ENCODE measurements at regions not wholly inside any gene's neighbourhood (a gene's known extent, or its start where the extent isn't known, plus 50 kb on each side); places are given as distances from the start of the nearest gene placed in this dataset.

- peaks cover 89% of the 10 kb centered on the region for H4K20me1 ChIP-seq (ENCODE audit: insufficient read depth, low read length)
- no peak overlapping the region for H2AFZ ChIP-seq (ENCODE audit: low read depth, low read length)
- TF ChIP-seq EZH2 (IDR thresholded peaks at IDR 0.05; ENCODE audit: insufficient read depth, low read length) (no peak), CTCF (IDR thresholded peaks at IDR 0.05; ENCODE audit: insufficient read depth, low read depth, low read length) (no peak)
- peaks cover 79% of the 10 kb centered on the region for H3K79me2 ChIP-seq (ENCODE audit: insufficient read depth, low read length)
- H3K4me1 ChIP-seq (ENCODE audit: insufficient read depth, low read length), result peaks cover 25% of the 10 kb centered on the region
- Mint-ChIP-seq H3K4me1 (ENCODE audit: low read depth, unreplicated experiment) (peaks cover 42% of the 10 kb centered on the region), H3K36me3 (ENCODE audit: low read depth, unreplicated experiment) (peaks cover 2% of the 10 kb centered on the region), H3K27ac (ENCODE audit: unreplicated experiment) (no peak overlapping the region), H3K9me3 (ENCODE audit: unreplicated experiment) (peaks cover 5% of the 10 kb centered on the region), H3K27me3 (ENCODE audit: low read depth, unreplicated experiment) (no peaks in the 10 kb centered on the region), H3K4me3 (ENCODE audit: unreplicated experiment) (no peak overlapping the region)
- peak overlapping the region; percentile 41 for H3K4me2 ChIP-seq (ENCODE audit: low read length)
- FAIRE-seq (no peak), DNase-seq (ENCODE audit: low read depth) (no peak)
- H3K36me3 ChIP-seq (ENCODE audit: insufficient read depth, low read length), result no peaks in the 10 kb centered on the region
- H3K4me3 ChIP-seq (ENCODE audit: insufficient read depth, low read depth, low read length), result no peak overlapping the region
- H3K9me3 ChIP-seq (ENCODE audit: insufficient read depth, low read depth, low read length), result no peaks in the 10 kb centered on the region
- no peak overlapping the region for H3K9ac ChIP-seq (ENCODE audit: low read length)
- H3K27me3 ChIP-seq (ENCODE audit: insufficient read depth, low read length), result no peaks in the 10 kb centered on the region
- no peak overlapping the region for H3K27ac ChIP-seq (ENCODE audit: low read depth, low read length)
Observed at GRCh38 chr2:120887741-120888231, 152.1 kb downstream of the GLI2 start.

GRCh38 chr2:120888851-120889250 lies 153.2 kb downstream of the GLI2 start:
- H3K9me3 ChIP-seq (ENCODE audit: insufficient read depth, low read depth, low read length), result no peaks in the 10 kb centered on the region
- H3K27me3 Mint-ChIP-seq (ENCODE audit: low read depth, unreplicated experiment), result no peaks in the 10 kb centered on the region
- H4K20me1 ChIP-seq (ENCODE audit: insufficient read depth, low read length), result peaks cover 83% of the 10 kb centered on the region
- TF ChIP-seq CTCF (IDR thresholded peaks at IDR 0.05; ENCODE audit: insufficient read depth, low read depth, low read length), result no peak
- no peak for TF ChIP-seq EZH2 (IDR thresholded peaks at IDR 0.05; ENCODE audit: insufficient read depth, low read length)
- H3K27ac Mint-ChIP-seq (ENCODE audit: unreplicated experiment), result no peak overlapping the region
- no peak overlapping the region for H3K27ac ChIP-seq (ENCODE audit: low read depth, low read length)
- FAIRE-seq, result no peak
- H3K4me3 Mint-ChIP-seq (ENCODE audit: unreplicated experiment), result no peak overlapping the region
- H3K27me3 ChIP-seq (ENCODE audit: insufficient read depth, low read length), result no peaks in the 10 kb centered on the region
- H3K4me1 Mint-ChIP-seq (ENCODE audit: low read depth, unreplicated experiment), result peaks cover 51% of the 10 kb centered on the region
- no peak overlapping the region for H2AFZ ChIP-seq (ENCODE audit: low read depth, low read length)
- H3K4me1 ChIP-seq (ENCODE audit: insufficient read depth, low read length), result peaks cover 32% of the 10 kb centered on the region
- peaks cover 68% of the 10 kb centered on the region for H3K79me2 ChIP-seq (ENCODE audit: insufficient read depth, low read length)
- H3K36me3 Mint-ChIP-seq (ENCODE audit: low read depth, unreplicated experiment), result peaks cover 4% of the 10 kb centered on the region
- no peaks in the 10 kb centered on the region for H3K36me3 ChIP-seq (ENCODE audit: insufficient read depth, low read length)
- no peak for DNase-seq (ENCODE audit: low read depth)
- H3K4me2 ChIP-seq (ENCODE audit: low read length), result no peak overlapping the region
- no peak overlapping the region for H3K9ac ChIP-seq (ENCODE audit: low read length)
- H3K9me3 Mint-ChIP-seq (ENCODE audit: unreplicated experiment), result peaks cover 5% of the 10 kb centered on the region
- H3K4me3 ChIP-seq (ENCODE audit: insufficient read depth, low read depth, low read length), result no peak overlapping the region

GRCh38 chr2:120889936-120890335 lies 154.3 kb downstream of the GLI2 start:
- Histone ChIP-seq H3K27me3 (ENCODE audit: insufficient read depth, low read length) (no peaks in the 10 kb centered on the region), H3K79me2 (ENCODE audit: insufficient read depth, low read length) (peaks cover 63% of the 10 kb centered on the region), H3K36me3 (ENCODE audit: insufficient read depth, low read length) (no peaks in the 10 kb centered on the region), H3K4me1 (ENCODE audit: insufficient read depth, low read length) (peaks cover 38% of the 10 kb centered on the region), H3K27ac (ENCODE audit: low read depth, low read length) (no peak overlapping the region), H3K4me2 (ENCODE audit: low read length) (no peak overlapping the region), H3K9me3 (ENCODE audit: insufficient read depth, low read depth, low read length) (no peaks in the 10 kb centered on the region), H2AFZ (ENCODE audit: low read depth, low read length) (no peak overlapping the region), H4K20me1 (ENCODE audit: insufficient read depth, low read length) (peaks cover 75% of the 10 kb centered on the region), H3K9ac (ENCODE audit: low read length) (no peak overlapping the region), H3K4me3 (ENCODE audit: insufficient read depth, low read depth, low read length) (no peak overlapping the region)
- H3K9me3 Mint-ChIP-seq (ENCODE audit: unreplicated experiment), result peaks cover 5% of the 10 kb centered on the region
- H3K36me3 Mint-ChIP-seq (ENCODE audit: low read depth, unreplicated experiment), result peaks cover 4% of the 10 kb centered on the region
- DNase-seq (ENCODE audit: low read depth), result no peak
- H3K4me1 Mint-ChIP-seq (ENCODE audit: low read depth, unreplicated experiment), result peaks cover 54% of the 10 kb centered on the region
- TF ChIP-seq CTCF (IDR thresholded peaks at IDR 0.05; ENCODE audit: insufficient read depth, low read depth, low read length), result no peak
- TF ChIP-seq EZH2 (IDR thresholded peaks at IDR 0.05; ENCODE audit: insufficient read depth, low read length), result no peak
- H3K27me3 Mint-ChIP-seq (ENCODE audit: low read depth, unreplicated experiment), result no peaks in the 10 kb centered on the region
- no peak overlapping the region for H3K27ac Mint-ChIP-seq (ENCODE audit: unreplicated experiment)
- FAIRE-seq, result no peak
- no peak overlapping the region for H3K4me3 Mint-ChIP-seq (ENCODE audit: unreplicated experiment)
